Gastroesophageal sphincter (tissue), 3 donors: ENCODE measurements at regions not wholly inside any gene's neighbourhood (a gene's known extent, or its start where the extent isn't known, plus 50 kb on each side); places are given as distances from the start of the nearest gene placed in this dataset.

ENCODE experiments used
- CTCF ChIP-seq, 4 experiments: fragments of 200-600 bp in 2 of 4; fragments of 450-650 bp in 2 of 4; sonication (generic) in 1 of 4; IDR thresholded peaks; one replicate each; pipeline ENCODE4 v1.5.1; 2017 to 2019; ENCODE audit warnings: antibody characterized with exemption in 4 of 4, mild to moderate bottlenecking in 2 of 4, moderate library complexity in 2 of 4
- POLR2A ChIP-seq, 2 donors: fragments of 450-650 bp; IDR thresholded peaks; one replicate each; pipeline ENCODE4 v1.6.1; 2017; ENCODE audit warnings: antibody characterized with exemption in 2 of 2, mild to moderate bottlenecking in 2 of 2, moderate library complexity in 1 of 2

GRCh38 chr20:56820984-56821383 is 191.9 kb downstream of the TFAP2C start:
- no peak for TF ChIP-seq CTCF (IDR thresholded peaks at IDR 0.05)
- TF ChIP-seq POLR2A (IDR thresholded peaks at IDR 0.05): no peak
